NCI-H2196 (cell line): ENCODE measurements at regions not wholly inside any gene's neighbourhood (a gene's known extent, or its start where the extent isn't known, plus 50 kb on each side); places are given as distances from the start of the nearest gene placed in this dataset.
"Not testable (repeated sequence)": the region's sequence is repeated elsewhere in the genome, so short reads cannot be mapped to it uniquely, and the experiment has no call there.

ENCODE experiments used
- DNase-seq: peaks from one replicate; lab custom pipeline; 2025; ENCODE audit not compliant: unreplicated experiment; lab: John Stamatoyannopoulos, UW

DNA sequence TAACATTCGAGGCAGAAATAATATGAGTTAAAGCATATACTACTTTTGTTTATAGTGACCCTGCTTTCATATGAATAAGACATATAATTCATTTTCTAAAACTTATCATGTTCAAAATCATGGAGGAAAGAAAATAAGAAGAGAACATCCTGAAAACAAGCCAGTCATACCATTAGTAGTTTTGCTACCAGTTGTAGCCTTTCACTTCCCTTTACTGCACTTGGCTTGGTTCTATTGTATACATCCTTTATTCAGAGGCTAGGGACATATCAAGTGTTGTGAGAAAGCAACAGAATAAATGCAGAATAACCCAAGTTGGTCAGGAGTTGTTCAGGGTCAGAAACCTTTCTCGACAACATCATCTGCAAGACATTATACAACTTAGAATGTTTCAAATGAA is 598.7 kb downstream of the SOX5 start:
- no peak for DNase-seq

DNA sequence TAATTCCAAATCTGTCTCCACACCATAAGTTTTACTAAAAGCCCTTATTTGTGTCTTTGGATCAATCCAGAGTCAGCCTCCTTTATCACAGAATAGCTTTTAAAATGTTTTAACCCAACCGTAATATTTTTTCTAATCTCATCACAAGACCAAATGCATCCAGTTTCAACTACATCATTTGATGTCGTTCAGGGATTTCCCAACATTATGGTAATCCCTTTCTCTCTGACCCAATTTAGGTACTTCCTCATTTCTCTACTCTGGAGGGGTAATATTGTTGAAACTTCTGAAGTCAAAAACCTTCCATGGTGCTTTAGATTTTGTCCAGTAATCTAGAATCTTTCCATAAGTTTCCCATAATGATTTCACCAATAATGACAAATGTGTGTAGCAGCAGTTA is 596.8 kb downstream of the SOX5 start:
- DNase-seq = no peak

- no peak for DNase-seq
Observed at GRCh38 chr12:23354800-23355199, 594.7 kb downstream of the SOX5 start.

DNA sequence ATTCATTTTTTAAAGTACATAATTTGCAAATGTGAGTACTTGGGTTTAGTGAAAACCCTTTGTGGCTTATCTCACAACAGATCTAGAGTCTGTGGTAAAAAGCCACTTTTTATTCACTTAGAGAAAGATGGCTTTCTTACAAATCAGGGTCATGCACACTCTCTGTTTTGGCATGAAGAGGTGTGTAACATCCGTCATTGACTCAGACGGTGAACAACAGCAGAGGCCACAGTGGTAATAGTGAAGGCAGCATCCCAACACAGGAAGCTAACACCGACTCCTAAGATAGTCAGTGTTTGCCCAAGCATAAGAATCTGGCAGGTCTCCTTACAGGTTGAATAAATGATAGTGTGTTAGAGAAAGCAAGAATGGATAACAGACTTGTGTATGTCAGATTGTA is 593.0 kb downstream of the SOX5 start:
- DNase-seq = no peak

DNA sequence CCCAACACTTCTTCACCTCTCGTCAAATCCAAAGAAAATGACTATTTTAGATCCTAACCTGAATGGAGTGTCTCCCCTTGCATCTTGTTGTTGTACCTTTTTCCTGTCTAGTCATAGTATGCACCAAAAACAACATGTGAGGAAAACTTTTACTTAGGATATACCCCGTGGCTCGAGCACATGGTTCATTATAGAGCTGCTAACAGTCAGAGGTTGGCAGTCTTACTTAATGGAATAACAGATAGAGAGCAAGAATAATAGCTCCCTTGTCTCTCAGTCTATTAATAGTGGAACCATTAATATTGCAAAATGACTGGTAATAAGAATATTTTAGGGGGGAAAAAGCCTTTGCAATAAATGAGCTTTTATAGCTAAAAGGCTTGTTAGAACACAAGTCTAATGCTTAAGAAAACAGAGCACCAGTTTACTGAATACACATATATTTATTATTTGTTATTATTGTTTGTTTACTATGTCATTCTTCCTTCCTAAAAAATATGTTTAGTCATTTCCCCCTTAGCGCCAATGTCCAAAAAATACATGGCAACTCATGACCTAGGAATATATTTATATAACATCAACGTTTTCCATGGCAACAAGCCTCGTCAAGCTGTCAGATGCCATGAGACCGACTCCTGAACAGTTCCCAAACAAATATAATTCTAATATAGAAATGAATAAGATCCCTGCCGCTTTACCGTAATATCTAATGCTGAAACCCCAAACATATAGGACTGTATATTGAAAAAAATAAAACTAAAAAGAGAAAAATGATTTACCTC is 592.4 kb downstream of the SOX5 start:
- no peak for DNase-seq

GRCh38 chr12:23359975-23360701 is 589.3 kb downstream of the SOX5 start:
- DNase-seq = no peak

DNA sequence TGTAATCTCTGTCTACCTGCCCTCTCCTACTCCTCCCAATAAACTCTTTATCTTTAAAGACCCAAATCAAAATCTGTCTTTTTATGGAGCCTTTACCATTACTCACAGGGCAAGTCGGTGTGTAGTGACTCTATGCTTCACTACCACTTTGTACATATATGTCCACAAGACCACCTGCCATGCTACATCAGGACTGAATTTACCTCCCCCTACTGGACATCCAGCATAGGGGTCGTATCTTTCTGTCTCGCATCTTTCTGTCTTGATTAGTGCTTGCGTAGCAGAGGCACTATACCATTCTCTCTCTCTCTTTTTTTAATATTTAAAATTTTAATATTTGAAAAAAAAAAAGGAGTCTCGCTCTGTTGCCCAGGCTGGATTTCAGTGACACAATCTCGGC is 587.5 kb downstream of the SOX5 start:
- DNase-seq = no peak

DNA sequence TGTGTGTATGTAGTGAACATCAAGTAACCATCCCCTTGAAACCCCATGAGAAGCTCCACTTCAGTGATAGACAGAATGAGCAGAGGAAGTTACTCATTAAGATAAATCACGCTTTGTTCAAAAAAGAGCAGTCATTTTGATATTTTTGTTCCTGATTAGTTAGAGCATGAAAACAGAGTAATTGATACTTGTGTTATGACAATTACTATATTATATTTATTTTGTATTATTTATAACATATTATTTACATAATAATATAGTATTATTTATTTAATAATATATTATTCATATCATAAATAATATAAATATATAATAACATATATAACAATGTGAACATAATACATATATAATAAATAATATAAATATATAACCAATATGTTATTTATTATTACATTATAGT is 580.9 kb downstream of the SOX5 start:
- DNase-seq = no peak

GRCh38 chr12:23375621-23376020 is 573.8 kb downstream of the SOX5 start:
- DNase-seq = no peak

DNA sequence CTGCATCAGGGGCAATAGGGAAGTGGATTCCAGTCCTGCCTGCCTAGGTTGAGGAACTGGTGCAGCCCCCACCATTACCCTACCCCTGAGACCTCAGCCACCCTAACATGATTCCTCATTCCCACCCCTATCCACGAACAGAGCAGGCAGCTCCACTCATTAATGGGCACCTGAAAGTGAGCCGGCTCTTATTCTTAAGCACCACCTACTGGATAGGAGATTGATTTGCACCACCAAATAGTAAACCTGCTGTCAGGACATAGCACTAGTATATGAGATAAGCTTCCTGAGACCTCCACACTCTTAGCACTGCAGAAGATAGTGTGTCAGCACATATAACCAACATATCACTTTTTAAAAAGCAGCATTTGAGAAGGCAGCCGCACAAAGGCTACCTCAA is 573.2 kb downstream of the SOX5 start:
- DNase-seq = no peak

DNA sequence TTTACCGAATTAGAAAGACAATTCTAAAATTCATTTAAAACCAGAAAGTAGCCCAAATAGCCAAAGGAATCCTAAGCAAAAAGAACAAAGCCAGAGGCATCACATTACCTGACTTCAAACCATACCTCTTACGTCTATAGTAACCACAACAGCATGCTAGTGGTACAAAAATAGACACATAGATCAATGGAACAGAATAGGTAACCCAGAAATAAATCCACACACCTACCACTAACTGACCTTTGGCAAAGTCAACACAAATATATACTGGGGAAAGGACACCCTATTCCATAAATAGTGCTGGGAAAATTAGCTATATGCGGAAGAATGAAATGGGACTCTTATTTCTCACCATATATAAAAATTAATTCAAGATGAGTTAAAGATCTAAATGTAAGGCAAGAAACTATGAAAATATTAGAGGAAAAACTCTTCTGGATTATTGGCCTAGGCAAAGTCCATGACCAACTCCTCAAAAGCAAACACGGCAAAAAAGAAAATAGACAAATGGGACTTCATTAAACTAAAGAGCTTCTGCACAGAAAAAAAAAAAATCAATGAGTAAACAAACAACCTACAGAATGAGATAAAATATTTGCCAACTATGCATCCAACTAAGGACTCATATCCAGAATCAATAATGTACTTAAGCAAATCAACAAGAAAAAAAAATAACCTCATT is 568.9 kb downstream of the SOX5 start:
- DNase-seq = no peak

DNA sequence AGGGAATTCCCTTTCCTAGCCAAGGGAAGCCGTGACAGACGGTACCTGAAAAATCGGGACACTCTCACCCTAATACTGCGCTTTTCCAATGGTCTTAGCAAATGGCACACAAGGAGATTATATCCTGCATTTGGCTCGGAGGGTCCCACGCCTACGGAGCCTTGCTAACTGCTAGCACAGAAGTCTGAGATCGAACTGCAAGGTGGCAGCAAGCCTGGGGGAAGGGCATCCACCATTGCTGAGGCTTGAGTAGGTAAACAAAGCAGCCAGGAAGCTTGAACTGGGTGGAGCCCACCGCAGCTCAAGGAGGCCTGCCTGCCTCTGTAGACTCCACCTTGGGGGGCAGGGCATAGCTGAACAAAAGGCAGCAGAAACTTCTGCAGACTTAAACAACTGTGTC is 560.6 kb downstream of the SOX5 start:
- DNase-seq = not testable (repeated sequence)

DNA sequence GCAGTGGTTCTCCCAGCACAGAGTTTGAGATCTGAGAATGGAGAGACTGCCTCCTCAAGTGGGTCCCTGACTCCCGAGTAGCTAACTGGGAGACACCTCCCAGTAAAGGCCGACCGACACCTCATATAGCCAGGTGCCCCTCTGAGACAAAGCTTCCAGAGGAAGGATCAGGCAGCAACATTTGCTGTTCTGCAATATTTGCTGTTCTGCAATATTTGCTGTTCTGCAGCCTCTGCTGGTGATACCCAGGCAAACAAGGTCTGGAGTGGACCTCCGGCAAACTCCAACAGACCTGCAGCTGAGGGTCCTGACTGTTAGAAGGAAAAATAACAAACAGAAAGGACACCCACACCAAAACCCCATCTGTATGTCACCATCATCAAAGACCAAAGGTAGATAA is 560.2 kb downstream of the SOX5 start:
- not testable (repeated sequence) for DNase-seq

- DNase-seq = no peak
Observed at GRCh38 chr12:23399402-23399933, 550.0 kb downstream of the SOX5 start.

GRCh38 chr12:23415180-23415579 is 534.3 kb downstream of the SOX5 start:
- no peak for DNase-seq

GRCh38 chr12:23421556-23421955 is 527.9 kb downstream of the SOX5 start:
- DNase-seq = no peak

DNA sequence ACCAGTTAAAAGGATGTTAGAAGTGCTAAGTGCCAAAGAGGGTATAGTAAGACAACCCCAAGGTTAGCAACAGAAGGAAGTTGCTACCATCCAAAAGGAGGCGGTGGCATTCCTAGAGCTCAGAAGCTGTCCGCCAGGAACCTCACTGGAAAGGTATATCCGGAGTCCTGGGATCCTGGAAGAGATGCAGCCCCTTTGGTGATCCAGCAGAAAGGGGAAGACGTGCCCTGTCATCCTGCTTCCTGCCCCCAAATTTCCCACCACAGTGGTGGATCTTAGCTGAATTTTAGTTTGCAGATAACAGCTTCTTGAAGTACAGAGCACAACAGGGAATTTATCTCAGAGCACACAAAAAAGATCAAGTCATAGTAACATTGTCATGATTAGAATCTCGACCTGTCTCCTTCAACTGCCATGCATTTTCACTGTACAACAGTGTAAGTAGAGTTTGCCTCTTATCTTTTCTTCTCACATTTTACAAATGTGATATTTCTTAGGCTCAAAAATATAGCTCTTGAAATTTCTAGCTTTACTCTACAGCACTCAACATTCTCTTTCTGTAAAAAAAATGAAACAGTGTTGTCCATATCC is 526.3 kb downstream of the SOX5 start:
- DNase-seq = no peak

DNA sequence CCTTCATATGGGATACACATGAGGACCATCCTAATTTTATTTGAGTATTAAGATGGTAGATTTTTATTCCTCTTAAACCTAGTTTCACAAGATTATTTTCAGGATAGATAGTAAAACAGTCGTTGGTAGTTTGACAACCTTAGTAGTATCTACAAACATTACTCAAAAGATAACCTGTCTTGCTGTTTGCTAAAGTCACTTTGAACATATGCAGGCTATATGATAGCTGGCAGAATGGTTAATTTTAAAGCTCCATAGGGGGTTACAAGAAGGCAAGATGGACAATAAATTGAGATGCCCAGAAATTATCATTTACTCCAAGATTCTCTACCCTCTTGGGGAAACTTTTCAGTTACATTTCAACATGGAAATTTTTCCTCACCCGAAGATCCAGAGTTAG is 525.7 kb downstream of the SOX5 start:
- DNase-seq = no peak

GRCh38 chr12:23424685-23425084 is 524.8 kb downstream of the SOX5 start:
- no peak for DNase-seq

GRCh38 chr12:23426328-23426727 is 523.1 kb downstream of the SOX5 start:
- no peak for DNase-seq

DNA sequence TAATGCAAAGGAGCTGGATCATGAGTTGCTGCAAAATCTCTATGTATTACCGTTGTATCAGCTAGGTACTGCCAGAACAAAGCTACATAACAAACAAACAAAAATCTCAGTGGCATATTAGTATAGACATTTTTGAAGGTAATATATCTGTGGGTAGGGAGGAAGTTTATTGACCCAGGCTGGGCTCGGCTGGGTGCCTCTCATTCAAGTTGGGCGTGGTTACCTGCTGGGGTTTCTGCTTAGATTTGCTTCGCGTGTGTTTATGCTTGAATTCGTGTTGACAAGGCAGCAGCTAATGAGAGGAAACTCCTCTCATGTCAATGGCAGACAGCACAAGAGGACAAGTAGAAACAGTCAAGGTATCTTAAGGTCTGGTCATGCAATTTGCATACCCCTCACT is 520.7 kb downstream of the SOX5 start:
- no peak for DNase-seq
